ENCODE measurements at regions not wholly inside any gene's neighbourhood (a gene's known extent, or its start where the extent isn't known, plus 50 kb on each side); places are given as distances from the start of the nearest gene placed in this dataset.

- no peak for TF ChIP-seq ZBTB5 (IDR thresholded peaks at IDR 0.05)
- no peak for TF ChIP-seq NR2C2 (CRISPR knock-in tag; IDR thresholded peaks at IDR 0.05)
- TF ChIP-seq NR2C2 (tag; IDR thresholded peaks at IDR 0.05) = peak; percentile 51; the same call in 1 of the 2 replicates
- peak; percentile 87 for TF ChIP-seq NCOR1 (IDR thresholded peaks at IDR 0.05)
- TF ChIP-seq ZNF668 (CRISPR knock-in tag; IDR thresholded peaks at IDR 0.05) = no peak
- TF ChIP-seq PBX2 (CRISPR knock-in tag; IDR thresholded peaks at IDR 0.05; ENCODE audit: low read depth) = no peak
- TF ChIP-seq PBX2 (tag; conservative IDR thresholded peaks at IDR 0.05; ENCODE audit: low read depth) = peak; percentile 81
- TF ChIP-seq NEUROD1 (IDR thresholded peaks at IDR 0.05; ENCODE audit: borderline replicate concordance, low read depth, low read length, partially characterized antibody) = peak; percentile 39
- TF ChIP-seq ZMIZ1 (IDR thresholded peaks at IDR 0.05; ENCODE audit: low read depth in 2 of 2, low read length in 2 of 2) = peak in 1 of 2 experiments; percentile 73; a peak in 2 of 4 replicates
- no peak for TF ChIP-seq ZNF507 (tag; conservative IDR thresholded peaks at IDR 0.05)
- TF ChIP-seq PML (IDR thresholded peaks at IDR 0.05; ENCODE audit: low read length) = peak; percentile 71; the same call in 1 of the 2 replicates
- TF ChIP-seq ZNF224 (CRISPR knock-in tag; IDR thresholded peaks at IDR 0.05) = no peak
- peak; percentile 73 for TF ChIP-seq SMARCE1 (IDR thresholded peaks at IDR 0.05)
- no peak for TF ChIP-seq CCAR2 (IDR thresholded peaks at IDR 0.05; ENCODE audit: low read depth, low read length)
Observed at GRCh38 chr3:187522293-187522692, 147.9 kb downstream of the SST start (continued).

Measured in K562 (cell line).